HG03064 (cell line): ENCODE measurements at regions not wholly inside any gene's neighbourhood (a gene's known extent, or its start where the extent isn't known, plus 50 kb on each side); places are given as distances from the start of the nearest gene placed in this dataset.
"Not testable (repeated sequence)": the region's sequence is repeated elsewhere in the genome, so short reads cannot be mapped to it uniquely, and the experiment has no call there.

Source experiments
- ATAC-seq: cut with Tn5 transposase; IDR thresholded peaks from one replicate; pipeline ENCODE4 v1.9.1; 2021; ENCODE audit warnings: low read depth; ENCODE audit not compliant: unreplicated experiment

DNA sequence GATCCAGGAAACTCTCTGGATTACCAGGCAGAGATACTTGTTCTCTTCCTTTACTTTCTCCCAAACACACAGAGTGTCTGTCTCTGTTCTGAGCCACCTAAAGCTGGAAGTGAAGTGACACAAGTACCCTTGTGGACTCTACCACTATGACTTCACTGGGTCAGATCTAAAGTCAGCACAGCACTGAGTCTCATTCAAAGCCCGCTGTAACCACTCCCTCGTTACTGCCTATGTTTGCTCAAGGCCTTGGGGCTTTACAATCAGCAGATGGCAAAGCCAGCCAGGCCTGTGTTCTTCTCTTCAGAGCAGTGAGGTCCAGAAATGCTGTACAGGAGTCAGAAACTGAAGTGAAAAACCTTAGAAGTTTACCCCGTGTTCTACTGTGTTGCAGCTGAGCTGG is 588.3 kb upstream of the SEMA6D start:
- ATAC-seq, result no peak

DNA sequence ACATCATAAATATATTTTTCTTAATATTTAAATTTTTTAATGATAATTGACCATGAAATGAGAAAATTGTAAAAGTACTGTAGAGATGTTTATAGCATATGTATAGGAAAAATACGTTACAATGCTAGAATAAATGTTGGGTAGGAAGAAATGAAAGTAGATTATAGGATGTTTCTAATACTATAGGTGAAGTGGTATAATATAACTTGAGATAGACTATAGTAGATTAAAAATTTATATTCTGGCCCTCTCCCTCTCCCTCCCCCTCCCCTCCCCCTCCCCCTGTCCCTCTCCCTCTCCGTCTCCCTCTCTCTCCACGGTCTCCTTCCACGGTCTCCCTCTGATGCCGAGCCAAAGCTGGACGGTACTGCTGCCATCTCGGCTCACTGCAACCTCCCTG is 585.9 kb upstream of the SEMA6D start:
- not testable (repeated sequence) for ATAC-seq

DNA sequence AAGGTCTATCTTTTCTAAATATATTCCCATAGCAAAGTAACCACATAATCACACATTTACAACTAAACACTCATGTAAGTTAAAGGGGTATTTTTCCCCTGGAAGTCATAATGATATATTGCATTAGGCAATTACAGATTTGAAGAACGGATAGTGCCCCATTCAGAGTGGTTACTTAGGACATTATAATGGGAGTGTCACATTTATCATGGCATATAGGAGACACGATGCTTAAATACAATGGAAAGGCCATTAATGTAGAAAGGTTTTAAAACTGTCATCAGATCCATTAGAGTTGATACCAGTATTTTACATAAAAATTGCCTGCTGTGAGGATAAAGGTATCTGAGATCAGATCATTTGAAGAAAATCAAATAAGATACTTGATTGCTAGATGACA is 582.0 kb upstream of the SEMA6D start:
- ATAC-seq, result no peak

DNA sequence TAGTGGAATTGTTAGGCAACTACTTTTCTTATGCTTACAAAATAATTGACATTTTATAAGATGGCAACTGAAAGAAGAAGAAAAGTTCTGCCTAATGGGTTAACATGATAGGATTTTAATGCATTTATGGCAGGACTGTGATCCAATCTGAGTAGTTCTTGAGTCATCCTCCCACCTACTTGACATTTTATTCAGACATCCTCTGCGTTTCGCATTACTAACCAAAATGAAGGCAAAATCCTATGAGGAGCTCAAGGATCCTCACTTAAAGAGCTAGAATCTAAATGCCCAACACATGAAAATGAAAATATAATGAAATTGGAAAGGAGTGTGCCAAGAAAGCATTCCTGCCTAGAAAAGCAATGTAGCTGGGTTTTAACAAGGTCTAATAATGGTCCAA is 581.1 kb upstream of the SEMA6D start:
- ATAC-seq, result no peak

DNA sequence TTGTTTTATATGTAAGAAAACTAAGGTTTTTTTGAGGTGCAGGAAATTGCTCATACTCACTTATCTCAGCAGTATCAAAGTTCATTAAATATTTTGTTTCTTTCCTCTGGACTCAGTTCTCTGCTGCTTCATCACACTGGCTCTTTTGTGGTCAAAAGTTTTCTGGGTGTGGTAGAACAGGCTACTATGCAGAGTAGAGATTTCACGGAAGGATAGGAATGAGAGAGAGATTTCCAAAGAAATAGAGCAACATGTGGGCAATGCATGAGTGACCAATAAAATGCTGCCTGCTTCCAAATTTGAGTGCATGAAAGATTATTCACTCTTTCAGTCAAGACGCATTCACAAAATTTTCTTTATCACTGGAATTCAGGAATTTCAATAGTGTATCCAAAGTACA is 577.3 kb upstream of the SEMA6D start:
- ATAC-seq, result no peak

DNA sequence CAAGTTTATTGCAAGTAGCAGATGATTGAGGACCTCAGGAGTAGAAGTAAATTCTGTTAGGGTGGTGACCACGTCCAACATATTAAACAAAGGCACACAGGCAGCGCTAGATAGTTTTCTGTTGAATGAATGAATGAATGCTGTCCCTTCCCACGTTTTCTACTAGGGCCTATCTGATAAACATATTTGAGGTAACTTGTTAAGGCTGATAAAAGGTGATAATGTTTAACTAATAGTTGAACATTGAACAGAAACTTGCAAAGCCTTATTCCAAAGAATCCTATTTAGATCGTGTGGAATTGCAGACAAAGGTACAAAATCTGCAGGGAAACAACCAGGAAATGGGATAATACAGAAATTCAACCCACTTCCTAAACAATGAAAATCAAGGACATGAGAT is 559.5 kb upstream of the SEMA6D start:
- ATAC-seq, result no peak

DNA sequence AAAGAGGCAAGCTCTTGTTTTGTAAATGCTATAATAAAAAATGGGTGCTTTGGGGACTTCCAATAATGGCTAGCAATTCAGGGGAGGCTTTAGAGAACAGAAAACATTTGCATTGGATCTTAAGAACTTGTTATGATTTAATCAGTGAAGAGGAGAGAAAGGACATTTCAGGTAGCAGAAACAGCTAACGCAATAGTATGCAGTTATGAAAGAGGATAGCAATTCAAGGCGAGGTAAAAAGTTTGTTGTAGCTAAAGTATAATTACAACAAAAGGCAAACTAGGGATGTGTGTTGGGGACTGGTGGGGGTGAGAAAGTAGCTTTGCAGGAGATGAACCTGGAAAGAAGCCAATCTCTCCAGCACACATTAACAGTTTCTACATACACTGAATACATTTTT is 558.7 kb upstream of the SEMA6D start:
- no peak for ATAC-seq

DNA sequence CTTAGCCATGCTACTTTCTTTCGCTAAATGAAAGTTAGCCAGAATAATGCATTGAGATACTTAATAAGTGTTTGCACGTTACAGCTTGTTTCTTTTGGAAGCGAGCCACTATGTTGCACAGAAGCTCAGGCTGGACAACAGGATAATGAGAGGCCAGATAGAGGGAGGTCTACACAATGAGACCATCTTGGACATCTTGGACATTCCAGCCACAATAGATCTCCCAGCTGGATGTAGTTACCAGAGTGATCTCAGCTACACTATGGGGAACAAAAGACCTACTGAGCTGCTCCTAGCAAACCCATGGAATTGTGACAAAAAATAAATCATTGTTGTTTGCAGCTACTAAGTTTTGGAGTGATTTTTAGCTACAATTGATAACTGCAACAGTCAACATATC is 540.1 kb upstream of the SEMA6D start:
- ATAC-seq, result no peak

DNA sequence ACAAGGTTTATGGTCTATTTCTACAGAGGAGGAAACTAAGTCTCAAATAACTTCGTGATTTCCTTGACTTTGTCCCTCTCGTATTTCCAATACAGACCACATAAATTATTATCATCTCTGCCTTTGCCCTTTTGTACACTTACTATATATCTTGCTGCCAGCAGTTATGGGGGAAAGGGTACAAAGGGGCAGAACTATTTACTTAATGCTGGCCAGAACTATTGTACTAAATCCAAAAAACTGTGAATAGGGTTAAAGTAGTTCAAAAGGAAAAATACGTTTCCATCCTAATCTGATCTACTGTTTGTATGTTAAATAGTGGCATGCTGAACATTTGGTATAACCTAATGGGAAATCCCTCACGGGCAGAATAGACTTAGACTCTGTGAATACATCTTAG is 537.3 kb upstream of the SEMA6D start:
- ATAC-seq, result no peak

DNA sequence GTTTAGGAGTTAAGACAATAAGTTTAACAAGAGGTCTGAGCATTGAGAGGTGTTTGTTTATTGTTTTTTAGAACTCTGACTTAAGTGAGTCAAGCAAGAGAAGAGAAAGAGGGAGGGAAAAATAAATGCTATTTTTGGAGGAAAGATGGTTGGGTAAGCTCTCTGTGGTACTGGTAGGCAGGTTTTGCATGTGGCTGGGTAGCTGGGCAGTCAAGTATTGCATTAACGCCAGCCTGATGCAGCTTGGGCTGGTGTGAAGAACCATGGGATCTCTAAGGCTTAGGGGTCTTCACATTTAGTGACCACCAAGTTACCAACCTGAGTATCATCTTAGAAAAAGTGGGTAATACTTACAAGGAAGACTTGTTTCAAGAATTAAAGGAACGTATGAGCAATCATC is 534.5 kb upstream of the SEMA6D start:
- no peak for ATAC-seq

DNA sequence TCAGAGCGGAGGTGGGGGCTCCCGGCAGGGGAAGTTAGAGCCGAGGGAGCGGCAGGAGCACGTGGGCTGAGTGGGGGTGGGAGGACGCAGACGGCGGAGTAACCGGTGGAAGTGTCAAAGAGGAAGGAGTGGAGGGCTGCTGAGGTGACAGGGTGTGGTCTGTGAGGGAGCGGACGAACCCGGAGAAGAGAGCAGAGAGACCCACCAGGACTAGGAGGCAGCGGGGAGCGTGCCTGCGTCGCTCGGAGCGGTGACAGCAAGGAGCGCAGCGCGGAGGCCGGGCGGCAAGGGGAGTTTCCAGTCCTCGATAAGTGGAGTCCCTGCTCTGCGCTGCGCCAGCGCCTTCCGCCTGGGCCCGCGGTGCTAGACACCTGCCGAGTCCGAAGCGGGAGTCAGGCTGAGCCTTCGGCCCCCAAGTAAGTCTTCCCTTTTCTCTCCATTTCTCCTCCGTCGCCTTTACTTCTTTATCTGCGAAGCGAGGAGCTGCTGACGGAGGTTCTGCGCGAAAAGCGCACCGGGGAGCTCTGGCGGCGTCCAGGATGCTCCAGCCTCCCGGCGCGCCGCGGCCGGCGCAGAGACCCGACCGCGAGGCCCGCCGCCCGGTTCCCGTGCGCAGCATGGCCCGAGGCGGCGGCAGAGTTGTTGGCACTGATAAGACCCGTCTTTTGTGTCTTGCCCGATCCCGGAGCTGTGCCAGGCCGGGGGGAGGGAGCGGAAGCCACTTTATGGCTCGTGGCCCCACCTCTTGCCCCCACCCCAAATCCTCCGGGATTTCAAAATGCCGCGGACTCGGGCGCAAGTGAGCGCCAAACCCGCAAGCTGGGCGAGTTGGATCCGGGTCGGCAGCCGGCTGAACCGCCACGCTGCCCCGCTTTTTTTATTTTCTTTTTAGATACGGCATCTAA is 533.0 kb upstream of the SEMA6D start:
- ATAC-seq, result no peak

DNA sequence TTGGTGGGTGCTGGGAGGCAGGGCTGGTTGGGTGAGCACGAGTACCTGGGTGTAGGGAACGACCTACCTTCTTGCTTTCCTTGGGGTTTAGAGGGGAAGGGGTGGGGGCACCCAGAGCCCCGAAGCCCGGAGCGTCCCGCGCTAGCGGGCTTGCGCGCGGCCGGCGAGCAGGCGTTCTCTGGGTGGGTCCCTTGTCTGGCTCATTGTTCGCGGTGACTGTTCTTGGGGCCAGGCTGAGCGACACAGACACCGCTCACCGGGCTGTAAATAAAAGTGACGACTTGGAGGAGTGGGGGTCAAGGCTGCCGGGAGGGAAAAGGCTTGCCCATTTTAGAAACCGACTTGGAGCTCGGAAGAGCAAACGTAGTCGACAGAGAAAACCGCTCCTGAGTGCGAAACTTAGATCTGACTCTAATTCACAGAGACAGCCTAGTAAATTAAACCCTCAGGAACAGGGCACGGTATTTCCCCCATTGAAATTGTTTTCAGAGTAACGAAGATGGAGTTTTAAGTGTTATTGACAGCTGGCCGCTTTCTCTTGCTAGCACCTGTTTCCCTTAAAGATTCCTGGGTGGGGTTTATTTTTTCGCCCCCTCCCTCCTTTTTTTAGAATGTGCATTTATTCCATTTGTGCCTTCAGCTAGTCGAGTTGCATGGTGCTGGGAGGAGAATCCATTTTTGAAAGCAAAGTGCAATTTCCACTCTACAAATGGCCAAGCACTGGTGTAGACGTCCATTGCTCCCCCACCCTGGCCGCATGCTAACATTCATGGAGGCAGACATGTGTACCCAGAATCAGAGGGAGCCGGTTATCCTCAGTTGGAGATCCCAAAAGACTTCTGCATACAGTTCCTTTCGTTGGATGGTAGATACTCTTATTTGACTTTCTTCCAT is 532.1 kb upstream of the SEMA6D start:
- ATAC-seq, result no peak

DNA sequence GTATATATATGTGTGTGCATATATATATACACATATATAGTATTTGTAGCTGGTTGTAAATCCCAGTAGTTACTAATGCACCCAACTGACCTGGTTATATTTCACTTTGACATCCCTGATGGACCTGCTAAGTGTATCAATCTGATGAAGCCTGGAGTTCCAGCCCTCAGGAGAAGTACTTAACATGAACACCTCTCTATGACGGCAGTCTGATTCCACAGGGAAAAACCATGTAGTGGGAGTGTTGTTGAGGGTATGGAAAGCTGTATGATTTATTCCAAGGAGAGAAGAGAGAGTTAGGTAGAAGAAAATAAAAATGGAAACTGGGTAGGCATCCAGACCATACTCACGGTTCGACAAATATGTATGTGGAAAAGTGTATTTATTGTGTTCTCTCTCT is 531.2 kb upstream of the SEMA6D start:
- ATAC-seq, result no peak

DNA sequence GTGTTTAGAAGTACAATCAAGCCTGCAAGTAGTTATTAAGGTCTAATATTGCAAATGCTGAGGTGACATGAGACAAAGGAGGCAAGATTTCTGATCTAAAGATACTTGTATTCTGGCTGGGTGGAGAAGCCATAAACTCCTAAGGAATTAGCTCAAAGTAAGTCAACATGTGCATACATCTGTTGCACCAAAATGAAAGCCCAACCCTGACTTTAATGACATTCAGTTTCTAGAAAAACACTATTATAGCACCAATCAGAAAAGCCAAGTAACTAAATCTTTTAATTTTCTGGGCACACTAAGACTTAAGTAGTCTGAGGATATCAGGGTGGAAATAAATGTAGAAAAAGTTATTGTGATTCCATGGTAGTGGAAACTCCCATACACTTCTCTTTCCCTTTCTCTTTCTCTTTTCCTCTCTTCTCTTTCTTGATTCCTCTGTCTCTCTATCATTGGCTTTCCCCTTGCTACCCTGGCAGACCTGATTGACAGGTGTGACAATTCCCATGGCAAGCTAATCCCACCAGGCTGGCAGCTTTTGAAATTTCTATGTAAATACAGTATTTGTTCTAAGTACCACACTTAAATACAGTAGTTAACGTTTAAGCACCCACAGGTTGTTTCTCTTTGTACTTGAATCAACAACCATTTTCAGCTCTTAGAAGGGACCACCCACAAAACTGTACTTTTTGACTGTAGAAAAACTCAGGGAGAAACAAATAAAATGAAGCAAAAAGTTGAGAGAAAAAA is 528.4 kb upstream of the SEMA6D start:
- no peak for ATAC-seq

DNA sequence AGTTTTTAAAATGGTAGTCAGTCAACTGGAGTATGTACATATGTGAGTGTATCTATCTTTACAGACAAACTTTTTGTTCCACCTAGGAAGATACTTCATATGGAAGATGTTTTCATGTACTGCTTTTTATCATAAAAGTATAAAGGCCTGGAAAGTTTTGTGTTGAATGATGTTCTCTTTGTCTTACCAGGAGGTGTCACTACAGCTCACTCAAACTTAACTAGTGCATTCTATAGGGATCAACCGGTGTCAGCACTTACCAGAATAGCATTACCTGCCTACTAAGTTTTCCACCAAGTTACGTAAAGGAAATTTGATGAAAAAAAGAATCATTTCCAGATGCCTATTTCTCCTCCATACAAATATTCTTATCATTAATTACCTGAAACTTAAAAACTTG is 522.6 kb upstream of the SEMA6D start:
- ATAC-seq, result no peak

DNA sequence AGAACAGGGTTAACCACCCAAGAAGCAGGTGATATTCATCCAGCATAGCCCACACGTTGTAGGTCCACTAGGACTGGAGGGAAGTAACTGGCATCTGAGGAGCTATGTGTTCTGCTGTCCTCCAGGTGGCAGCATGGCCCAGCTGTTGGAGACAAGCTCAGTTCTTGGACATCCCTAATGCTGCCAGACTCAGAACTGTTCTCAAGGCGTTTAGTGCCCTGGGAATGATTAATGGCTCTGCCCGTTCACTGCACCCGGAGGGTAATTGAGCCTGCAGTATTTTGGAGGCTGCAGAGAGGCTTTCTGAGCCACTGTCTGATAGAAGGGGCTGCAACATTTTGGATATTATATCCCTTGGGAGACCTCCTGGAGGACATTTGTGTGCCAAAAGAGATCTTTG is 521.3 kb upstream of the SEMA6D start:
- peak; percentile 75 for ATAC-seq

DNA sequence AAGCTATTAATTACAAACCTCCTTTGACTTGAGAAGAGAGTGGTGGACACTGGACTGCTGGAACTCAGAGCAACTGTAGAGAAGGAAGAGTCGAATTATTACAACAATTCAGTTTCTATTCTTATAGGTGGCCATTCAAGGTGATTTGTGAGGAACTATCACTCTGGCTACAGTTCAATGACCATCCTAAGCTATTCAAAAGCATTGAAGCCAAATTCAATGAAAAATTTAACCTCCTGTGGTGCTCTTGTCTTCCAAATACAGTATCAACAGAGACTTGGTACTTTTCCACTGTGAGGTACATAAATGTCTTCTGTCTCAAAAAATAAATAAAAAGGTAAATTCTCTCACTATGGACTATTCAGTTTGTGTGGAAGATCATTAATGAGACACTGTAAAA is 513.3 kb upstream of the SEMA6D start:
- ATAC-seq, result no peak

DNA sequence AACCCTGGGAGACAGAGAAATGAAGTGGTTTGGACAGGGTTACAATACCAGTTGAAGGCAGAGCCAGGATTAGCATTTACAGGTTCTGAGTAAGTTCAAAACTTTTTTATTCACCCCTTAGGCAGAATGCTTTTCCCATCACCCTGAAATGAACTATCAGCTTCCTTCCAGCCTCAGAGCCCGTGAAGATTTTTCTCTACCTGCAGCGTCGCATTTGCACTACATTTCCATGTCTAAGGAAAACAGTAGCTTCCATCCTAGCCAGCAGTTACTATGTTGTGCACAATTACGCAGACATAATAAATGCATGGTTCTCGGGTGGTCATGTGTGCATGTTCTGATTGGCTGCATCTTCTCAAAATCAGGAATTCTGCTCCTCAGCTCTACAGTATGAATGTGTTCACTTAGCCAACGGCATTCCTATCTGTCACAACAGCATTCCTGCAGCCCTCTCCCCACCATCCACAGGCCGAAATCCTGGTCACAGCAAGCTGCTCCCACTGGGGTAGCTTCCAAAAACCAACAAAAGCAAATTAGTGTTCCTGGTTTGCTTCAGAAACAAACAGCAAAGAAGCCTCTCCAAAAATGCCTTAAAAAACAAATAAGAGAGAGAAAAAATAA is 510.8 kb upstream of the SEMA6D start:
- no peak for ATAC-seq

DNA sequence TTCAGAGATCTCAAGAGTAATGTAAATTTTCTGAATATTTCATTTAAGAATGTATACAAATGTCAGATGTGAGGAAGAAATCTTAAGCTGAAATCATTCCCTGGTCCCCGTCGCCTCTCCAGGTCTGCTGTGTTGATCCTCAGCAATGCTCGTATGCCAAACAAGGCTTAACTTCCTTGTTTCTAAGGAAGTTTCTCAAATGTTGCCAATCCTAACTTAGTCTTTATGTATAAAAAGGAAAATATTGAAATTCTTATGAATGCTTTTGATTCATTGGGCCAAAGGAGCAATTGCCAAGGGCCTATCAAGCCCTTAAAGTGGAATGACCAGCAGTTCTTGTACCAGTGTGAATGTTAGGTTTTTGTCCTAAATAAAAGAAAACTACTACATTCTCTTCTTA is 507.7 kb upstream of the SEMA6D start:
- no peak for ATAC-seq

DNA sequence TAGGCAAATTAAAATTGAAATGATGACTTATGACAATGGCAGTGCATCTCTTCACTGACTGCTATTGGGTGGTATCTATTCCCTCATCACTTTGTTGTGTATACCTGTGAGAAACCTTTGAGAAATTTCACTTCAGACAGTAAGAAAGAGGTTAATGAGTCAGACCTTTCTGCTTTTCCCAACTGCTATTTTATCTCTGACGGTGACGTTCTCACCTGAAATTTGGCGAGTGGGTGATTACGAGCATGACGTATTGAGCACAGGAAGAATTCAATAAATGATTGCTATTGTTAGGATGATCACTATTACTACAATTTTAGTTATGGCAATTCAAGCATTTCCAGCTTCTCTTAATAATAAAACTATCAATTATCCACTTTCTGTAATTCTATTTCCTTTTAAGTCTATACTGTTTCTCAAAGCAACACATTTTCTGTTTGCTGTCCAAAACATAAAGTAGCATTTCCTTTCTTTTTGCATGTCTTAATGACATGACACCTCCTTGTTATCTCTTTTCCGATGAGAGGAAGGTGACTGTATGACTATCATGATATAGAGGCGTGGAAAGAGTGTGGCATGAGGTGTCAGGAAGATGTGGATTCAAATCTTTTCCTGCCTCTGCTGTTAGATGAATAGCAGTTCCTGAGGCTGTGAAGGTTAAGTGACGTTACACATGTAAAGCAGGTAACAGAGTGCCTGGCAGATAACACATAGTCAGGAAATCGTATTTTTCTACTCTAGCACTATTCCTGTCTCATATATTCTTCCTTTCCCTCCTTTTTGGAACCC is 504.9 kb upstream of the SEMA6D start:
- ATAC-seq, result no peak
